Peyer's patch (tissue), 4 donors: ENCODE measurements at regions not wholly inside any gene's neighbourhood (a gene's known extent, or its start where the extent isn't known, plus 50 kb on each side); places are given as distances from the start of the nearest gene placed in this dataset.

Source experiments
- CTCF ChIP-seq, 6 experiments: fragments of 450-650 bp in 4 of 6; fragments of 200-600 bp in 2 of 6; sonication (generic) in 1 of 6; IDR thresholded peaks; one replicate each; pipeline ENCODE4 v1.5.1; 2017 to 2019; ENCODE audit warnings: antibody characterized with exemption in 6 of 6, mild to moderate bottlenecking in 3 of 6, moderate library complexity in 1 of 6
- POLR2A ChIP-seq, 2 donors: fragments of 450-650 bp; IDR thresholded peaks; one replicate each; pipeline ENCODE4 v1.5.1; 2017; ENCODE audit warnings: antibody characterized with exemption in 2 of 2, mild to moderate bottlenecking in 2 of 2, moderate library complexity in 2 of 2

GRCh38 chr17:31731118-31731517, 127.9 kb downstream of the COPRS start:
- TF ChIP-seq CTCF (IDR thresholded peaks at IDR 0.05): no peak
- no peak for TF ChIP-seq POLR2A (IDR thresholded peaks at IDR 0.05)
